Peyer's patch (tissue), 4 donors: ENCODE measurements at regions not wholly inside any gene's neighbourhood (a gene's known extent, or its start where the extent isn't known, plus 50 kb on each side); places are given as distances from the start of the nearest gene placed in this dataset.

Experiments used
- POLR2A ChIP-seq, 2 donors: fragments of 450-650 bp; IDR thresholded peaks; one replicate each; pipeline ENCODE4 v1.5.1; 2017; ENCODE audit warnings: antibody characterized with exemption in 2 of 2, mild to moderate bottlenecking in 2 of 2, moderate library complexity in 2 of 2
- TF ChIP-seq, protein P1 (sequence below), 6 experiments: fragments of 450-650 bp in 4 of 6; fragments of 200-600 bp in 2 of 6; sonication (generic) in 1 of 6; IDR thresholded peaks; one replicate each; pipeline ENCODE4 v1.5.1; 2017 to 2019; ENCODE audit warnings: antibody characterized with exemption in 6 of 6, mild to moderate bottlenecking in 3 of 6, moderate library complexity in 1 of 6

DNA sequence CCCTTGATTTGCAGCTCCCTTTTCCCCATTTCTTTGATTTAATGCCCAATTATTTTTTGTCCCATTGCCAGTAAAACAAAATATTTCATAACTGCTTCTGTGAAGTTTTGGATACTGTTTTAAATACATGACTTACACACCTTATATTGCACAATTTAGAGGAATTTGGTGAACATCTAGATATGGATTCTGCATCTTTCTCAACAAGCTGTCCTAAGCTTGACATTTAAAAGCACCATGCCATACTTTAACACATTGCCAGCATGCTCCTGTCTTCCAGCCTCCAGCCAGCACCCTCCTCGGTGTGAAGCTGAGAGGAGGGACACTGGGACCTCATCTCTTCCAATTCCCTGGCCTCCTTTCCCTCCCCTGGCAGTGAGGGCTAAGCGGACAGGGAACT is 167.6 kb downstream of the SEC16B start:
- TF ChIP-seq, protein P1, sequence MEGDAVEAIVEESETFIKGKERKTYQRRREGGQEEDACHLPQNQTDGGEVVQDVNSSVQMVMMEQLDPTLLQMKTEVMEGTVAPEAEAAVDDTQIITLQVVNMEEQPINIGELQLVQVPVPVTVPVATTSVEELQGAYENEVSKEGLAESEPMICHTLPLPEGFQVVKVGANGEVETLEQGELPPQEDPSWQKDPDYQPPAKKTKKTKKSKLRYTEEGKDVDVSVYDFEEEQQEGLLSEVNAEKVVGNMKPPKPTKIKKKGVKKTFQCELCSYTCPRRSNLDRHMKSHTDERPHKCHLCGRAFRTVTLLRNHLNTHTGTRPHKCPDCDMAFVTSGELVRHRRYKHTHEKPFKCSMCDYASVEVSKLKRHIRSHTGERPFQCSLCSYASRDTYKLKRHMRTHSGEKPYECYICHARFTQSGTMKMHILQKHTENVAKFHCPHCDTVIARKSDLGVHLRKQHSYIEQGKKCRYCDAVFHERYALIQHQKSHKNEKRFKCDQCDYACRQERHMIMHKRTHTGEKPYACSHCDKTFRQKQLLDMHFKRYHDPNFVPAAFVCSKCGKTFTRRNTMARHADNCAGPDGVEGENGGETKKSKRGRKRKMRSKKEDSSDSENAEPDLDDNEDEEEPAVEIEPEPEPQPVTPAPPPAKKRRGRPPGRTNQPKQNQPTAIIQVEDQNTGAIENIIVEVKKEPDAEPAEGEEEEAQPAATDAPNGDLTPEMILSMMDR (IDR thresholded peaks at IDR 0.05), result no peak
- TF ChIP-seq POLR2A (IDR thresholded peaks at IDR 0.05), result no peak
